ENCODE measurements at regions not wholly inside any gene's neighbourhood (a gene's known extent, or its start where the extent isn't known, plus 50 kb on each side); places are given as distances from the start of the nearest gene placed in this dataset.

GRCh38 chr11:104695065-104695463, 203.2 kb downstream of the CASP12 start (continued):
- TF ChIP-seq ZNF677 (tag by site-specific recombination; IDR thresholded peaks at IDR 0.05) (no peak), ZNF629 (tag by site-specific recombination; IDR thresholded peaks at IDR 0.05) (no peak), ZNF214 (tag by site-specific recombination; IDR thresholded peaks at IDR 0.05; ENCODE audit: borderline replicate concordance) (no peak), ZNF488 (tag by site-specific recombination; IDR thresholded peaks at IDR 0.05) (no peak), ZNF114 (tag by site-specific recombination; IDR thresholded peaks at IDR 0.05) (no peak), TRIM28 (IDR thresholded peaks at IDR 0.05; ENCODE audit: borderline replicate concordance, low read length) (no peak), OVOL3 (tag by site-specific recombination; IDR thresholded peaks at IDR 0.05) (no peak), KLF17 (tag by site-specific recombination; IDR thresholded peaks at IDR 0.05) (no peak)

GRCh38 chr11:104694259-104695064, 203.8 kb downstream of the CASP12 start:
- no peaks in the 10 kb centered on the region for H3K4me1 ChIP-seq (ENCODE audit: control insufficient read depth, insufficient read depth, low read length)
- no peak for TF ChIP-seq ZNF280D (tag by site-specific recombination; IDR thresholded peaks at IDR 0.05)
- no peak; the same call in 1 of the 2 replicates for TF ChIP-seq TRIM28 (IDR thresholded peaks at IDR 0.05; ENCODE audit: borderline replicate concordance, low read length)
- TF ChIP-seq ZNF785 (tag by site-specific recombination; IDR thresholded peaks at IDR 0.05): no peak
- TF ChIP-seq ZNF544 (tag by site-specific recombination; IDR thresholded peaks at IDR 0.05): no peak
- no peak for TF ChIP-seq ZNF510 (tag by site-specific recombination; IDR thresholded peaks at IDR 0.05; ENCODE audit: insufficient replicate concordance)
- TF ChIP-seq ZNF398 (tag by site-specific recombination; IDR thresholded peaks at IDR 0.05): no peak
- no peak for TF ChIP-seq KLF9 (tag by site-specific recombination; IDR thresholded peaks at IDR 0.05; ENCODE audit: low read depth)
- TF ChIP-seq ZNF138 (tag by site-specific recombination; IDR thresholded peaks at IDR 0.05; ENCODE audit: borderline replicate concordance): no peak
- TF ChIP-seq EGR2 (tag by site-specific recombination; IDR thresholded peaks at IDR 0.05; ENCODE audit: low read depth): no peak
- no peak for TF ChIP-seq ZSCAN4 (tag by site-specific recombination; IDR thresholded peaks at IDR 0.05)
- TF ChIP-seq ZNF626 (tag by site-specific recombination; IDR thresholded peaks at IDR 0.05): no peak
- TF ChIP-seq RBAK (tag by site-specific recombination; IDR thresholded peaks at IDR 0.05): no peak
- no peak overlapping the region for H3K27ac ChIP-seq (ENCODE audit: extremely low read depth, low read depth, low read length)
- ChIA-PET POLR2A (no interaction called here), CTCF (no interaction called here)
- no peaks in the 10 kb centered on the region for H3K9me3 ChIP-seq (ENCODE audit: control insufficient read depth, insufficient read depth, low read depth, low read length)
- no peaks in the 10 kb centered on the region for H3K36me3 ChIP-seq (ENCODE audit: control insufficient read depth in 2 of 2, insufficient read depth in 1 of 2, low read length in 2 of 2)
- no peak overlapping the region for H3K4me3 ChIP-seq (ENCODE audit: low read depth, low read length)

All from HEK293 (cell line).